ENCODE measurements at regions not wholly inside any gene's neighbourhood (a gene's known extent, or its start where the extent isn't known, plus 50 kb on each side); places are given as distances from the start of the nearest gene placed in this dataset.
A peak's percentile ranks its signal among the peaks of the same experiment; 100 is the strongest.

GRCh38 chr1:79124756-79125155 lies 118.2 kb upstream of the ADGRL4 start:
- no peak for FAIRE-seq
- 0 out of 2 replicates have a peak overlapping the region, but pooled peaks have one; percentile 75 for H2AFZ ChIP-seq (ENCODE audit: low read length)
- H3K4me1 ChIP-seq (replicated peaks in 1 of 4; ENCODE audit: control insufficient read depth in 3 of 4, insufficient read depth in 4 of 4, low read length in 3 of 4) = no peaks in the 10 kb centered on the region
- no peak overlapping the region for H2BK20ac ChIP-seq (ENCODE audit: low read length)
- H2BK15ac ChIP-seq (ENCODE audit: low read length) = no peak overlapping the region
- no peak overlapping the region for H3K4me3 ChIP-seq (ENCODE audit: extremely low read depth in 1 of 4, insufficient read depth in 2 of 4, low read depth in 3 of 4, low read length in 4 of 4)
- no peak overlapping the region for H3K23ac ChIP-seq (ENCODE audit: insufficient read length)
- H4K5ac ChIP-seq (ENCODE audit: insufficient read length, low read depth, low read length) = no peak overlapping the region
- TF ChIP-seq SAP30 (IDR thresholded peaks at IDR 0.05; ENCODE audit: insufficient read depth, insufficient replicate concordance, low read length) (no peak), SIX5 (IDR thresholded peaks at IDR 0.05; ENCODE audit: low read depth, low read length) (no peak), SIRT6 (IDR thresholded peaks at IDR 0.05; ENCODE audit: low read length) (no peak), ATF2 (IDR thresholded peaks at IDR 0.05; ENCODE audit: low read length) (no peak), MAFK (IDR thresholded peaks at IDR 0.05; ENCODE audit: low read depth, low read length) (no peak), USF2 (IDR thresholded peaks at IDR 0.05; ENCODE audit: low read length) (no peak), PHF8 (conservative IDR thresholded peaks at IDR 0.05; ENCODE audit: low read depth, low read length) (no peak)
- no peaks in the 10 kb centered on the region for H3K23me2 ChIP-seq (ENCODE audit: low read depth, low read length)
- no peak overlapping the region for H3K18ac ChIP-seq (ENCODE audit: extremely low read depth, low read length)
- H4K8ac ChIP-seq (ENCODE audit: extremely low read depth, insufficient read depth, low read length) = no peak overlapping the region
- peak overlapping the region in 1 of 4 experiments; percentile 8; a peak in 1 of 7 replicates for H3K9ac ChIP-seq (replicated peaks in 1 of 4; ENCODE audit: extremely low read depth in 1 of 4, low read depth in 3 of 4, low read length in 3 of 4)
- no peak overlapping the region for H2BK12ac ChIP-seq (ENCODE audit: low read depth, low read length)
- H3K79me1 ChIP-seq (ENCODE audit: low read depth, low read length) = no peaks in the 10 kb centered on the region
- ChIA-PET CTCF (ENCODE audit: partially characterized antibody) (no interaction called here), POLR2A (ENCODE audit: partially characterized antibody) (no interaction called here)
- H2BK5ac ChIP-seq (ENCODE audit: low read depth, low read length) = no peak overlapping the region
- H3K14ac ChIP-seq (ENCODE audit: insufficient read length) = no peak overlapping the region
- no peak overlapping the region for H3K4ac ChIP-seq (replicated peaks; ENCODE audit: insufficient read length, low read depth, low read length)
- no peak overlapping the region for H2BK120ac ChIP-seq (replicated peaks; ENCODE audit: low read depth, low read length)
- H3K36me3 ChIP-seq (ENCODE audit: control insufficient read depth in 2 of 4, insufficient read depth in 4 of 4, low read length in 3 of 4) = no peaks in the 10 kb centered on the region
- no peak overlapping the region for H3K4me2 ChIP-seq (ENCODE audit: insufficient read depth in 1 of 2, low read depth in 2 of 2, low read length in 2 of 2)
- H2AK5ac ChIP-seq (ENCODE audit: low read depth, low read length) = no peak overlapping the region
- no peaks in the 10 kb centered on the region for H3K79me2 ChIP-seq (ENCODE audit: control insufficient read depth in 1 of 2, insufficient read depth in 2 of 2, low read length in 2 of 2)
- no peak for DNase-seq (ENCODE audit: low read depth in 1 of 2, low spot score in 2 of 2)
- no peaks in the 10 kb centered on the region for H4K20me1 ChIP-seq (replicated peaks in 1 of 2; ENCODE audit: control insufficient read depth in 1 of 2, insufficient read depth in 2 of 2, low read length in 2 of 2)
- no peaks in the 10 kb centered on the region for H3K9me3 ChIP-seq (ENCODE audit: insufficient read depth in 2 of 2, low read depth in 1 of 2, low read length in 1 of 2)
- H3K27me3 ChIP-seq (replicated peaks in 1 of 4; ENCODE audit: control insufficient read depth in 3 of 4, extremely low read depth in 1 of 4, insufficient read depth in 3 of 4, low read length in 3 of 4) = no peaks in the 10 kb centered on the region
- 89% methylated on average over 5 of the region's 5 CpGs; no CpG with 5 or more reads in 1 of the 2 experiments for WGBS, 2 experiments (ENCODE audit: extremely low coverage in 1 of 2, insufficient coverage in 1 of 2, insufficient read length in 1 of 2, insufficient replicate concordance in 2 of 2, low coverage in 1 of 2, low lambda C conversion rate in 2 of 2, missing lambda C conversion rate in 1 of 2)
- H3K27ac ChIP-seq (ENCODE audit: low read depth, low read length) = no peak overlapping the region
- no peak overlapping the region for H3K56ac ChIP-seq (replicated peaks; ENCODE audit: insufficient read length, low read depth, low read length)
- H4K91ac ChIP-seq (replicated peaks; ENCODE audit: insufficient read length, low read length) = no peak overlapping the region

Measured in H1 (cell line).